GM12892 (cell line): ENCODE measurements at regions not wholly inside any gene's neighbourhood (a gene's known extent, or its start where the extent isn't known, plus 50 kb on each side); places are given as distances from the start of the nearest gene placed in this dataset.

Experiments used
- POLR2A ChIP-seq: IDR thresholded peaks from 2 replicates; pipeline ENCODE4 v1.6.1; 2011; ENCODE audit warnings: low read depth, low read length, control low read depth
- POLR2AphosphoS5 ChIP-seq: IDR thresholded peaks from 2 replicates; pipeline ENCODE4 v1.6.1; 2011; ENCODE audit warnings: low read depth, low read length, control low read depth
- TAF1 ChIP-seq: IDR thresholded peaks from 2 replicates; pipeline ENCODE4 v1.6.1; 2011; ENCODE audit warnings: low read depth, mild to moderate bottlenecking, control low read depth, low read length, borderline replicate concordance

DNA sequence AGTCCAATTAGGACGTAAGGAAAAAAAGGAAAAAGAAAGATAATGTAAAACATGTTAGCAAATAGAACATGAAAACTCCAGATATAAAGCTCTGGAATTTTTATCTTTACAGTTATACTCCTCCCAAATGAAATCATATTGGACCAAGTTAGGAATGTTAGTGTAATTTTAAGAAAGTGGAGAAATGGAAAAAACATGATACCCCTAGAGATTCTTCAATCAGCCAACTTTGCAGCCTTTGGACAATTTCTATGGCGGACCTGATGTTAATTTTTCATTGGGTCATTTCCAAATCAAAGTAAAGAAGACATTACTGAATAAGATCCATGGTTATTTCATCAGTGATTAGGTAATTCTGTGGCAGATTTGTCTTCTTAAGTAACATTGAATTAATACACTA is 748.7 kb downstream of the RFPL4B start:
- TF ChIP-seq POLR2A = no peak
- TF ChIP-seq TAF1 = no peak
- no peak for TF ChIP-seq POLR2AphosphoS5
